B cell (primary cell): ENCODE measurements at regions not wholly inside any gene's neighbourhood (a gene's known extent, or its start where the extent isn't known, plus 50 kb on each side); places are given as distances from the start of the nearest gene placed in this dataset.

ENCODE experiments used
- ATAC-seq: fragments of 200-7000 bp; cut with Tn5 transposase; one replicate; pipeline ENCODE4 v1.10.0; 2021; ENCODE audit warnings: low read depth, mild to moderate bottlenecking, moderate number of reproducible peaks, moderate library complexity
- CTCF ChIA-PET: fragments of 350-600 bp; sonication (Branson Sonifier 250); formaldehyde crosslinking; loops from one replicate; lab custom pipeline; 2021; ENCODE audit warnings: antibody characterized with exemption, inconsistent platforms; lab: Charles Lee
- POLR2A ChIA-PET: fragments of 350-600 bp; sonication (Branson Sonifier 250); formaldehyde crosslinking; loops from one replicate; lab custom pipeline; 2021; ENCODE audit warnings: antibody characterized with exemption; lab: Charles Lee
- DNase-seq: peaks from one replicate; pipeline ENCODE4 v3.0.0; 2013
- H2AFZ ChIP-seq: 2 replicates; pipeline ENCODE4 v1.6.1; 2012; ENCODE audit warnings: mild to moderate bottlenecking, low read depth, low read length; ENCODE audit not compliant: insufficient read depth, poor library complexity, severe bottlenecking
- H3K27ac ChIP-seq, 2 donors: 1 replicate in 1 of 2; 2 replicates in 1 of 2; pipeline ENCODE4 v1.5.1; 2012 to 2013; ENCODE audit warnings: low read length in 2 of 2, mild to moderate bottlenecking in 2 of 2, moderate library complexity in 1 of 2
- H3K27me3 ChIP-seq, 4 experiments: fragments of 200-600 bp in 1 of 4; sonication (generic) in 1 of 4; replicated peaks in 1 of 4; 1 replicate in 2 of 4; 2 replicates in 2 of 4; pipeline versions ENCODE4 v1.6.1 to v1.7.0; 2013 to 2016; ENCODE audit warnings: low read length in 3 of 4, mild to moderate bottlenecking in 2 of 4, mixed read lengths in 1 of 4, moderate library complexity in 1 of 4; ENCODE audit not compliant: insufficient read depth in 4 of 4, control insufficient read depth in 3 of 4; ENCODE audit errors: control extremely low read depth in 1 of 4
- H3K36me3 ChIP-seq, 2 experiments: replicated peaks in 1 of 2; 1 replicate in 1 of 2; 2 replicates in 1 of 2; pipeline versions ENCODE4 v1.6.1 to v1.7.1; 2013; ENCODE audit warnings: low read length in 1 of 2; ENCODE audit not compliant: insufficient read depth in 2 of 2, control insufficient read depth in 1 of 2; ENCODE audit errors: control extremely low read depth in 1 of 2, extremely low read depth in 1 of 2
- H3K4me1 ChIP-seq, 2 donors: fragments of 200-600 bp in 1 of 2; sonication (generic) in 1 of 2; 1 replicate in 1 of 2; 2 replicates in 1 of 2; pipeline versions ENCODE4 v1.5.1 to v1.6.1; 2013 to 2017; ENCODE audit warnings: low read length in 2 of 2; ENCODE audit not compliant: control insufficient read depth in 2 of 2, insufficient read depth in 2 of 2
- H3K4me2 ChIP-seq: replicated peaks from 2 replicates; pipeline ENCODE3; 2012; ENCODE audit warnings: mild to moderate bottlenecking, low read depth, low read length; ENCODE audit not compliant: poor library complexity, severe bottlenecking
- H3K4me3 ChIP-seq, 5 experiments: fragments of 200-600 bp in 1 of 5; sonication (generic) in 1 of 5; 1 replicate in 3 of 5; 2 replicates in 2 of 5; pipeline versions ENCODE4 v1.5.1 to v1.7.0; 2011 to 2016; ENCODE audit warnings: low read length in 4 of 5, mild to moderate bottlenecking in 4 of 5, low read depth in 2 of 5, control low read depth in 1 of 5, moderate library complexity in 1 of 5; ENCODE audit not compliant: insufficient read depth in 1 of 5; ENCODE audit errors: control extremely low read depth in 1 of 5, extremely low read depth in 1 of 5
- H3K79me2 ChIP-seq: fragments of 200-600 bp; sonication (generic); one replicate; pipeline ENCODE4 v1.6.0; 2016; ENCODE audit warnings: low read length; ENCODE audit not compliant: control insufficient read depth, insufficient read depth
- H3K9ac ChIP-seq: fragments of 200-600 bp; sonication (generic); 2 replicates; pipeline ENCODE4 v1.6.1; 2017; ENCODE audit warnings: mild to moderate bottlenecking, low read length, moderate library complexity
- H3K9me3 ChIP-seq, 3 donors: one replicate each; pipeline versions ENCODE4 v1.6.1 to v1.7.1; 2013; ENCODE audit warnings: low read length in 2 of 3; ENCODE audit not compliant: control insufficient read depth in 2 of 3, insufficient read depth in 1 of 3; ENCODE audit errors: control extremely low read depth in 1 of 3
- H4K20me1 ChIP-seq: 2 replicates; pipeline ENCODE4 v1.6.0; 2012; ENCODE audit warnings: mild to moderate bottlenecking, low read length; ENCODE audit not compliant: insufficient read depth, control insufficient read depth, poor library complexity, severe bottlenecking
- H3K27ac Mint-ChIP-seq: one replicate; pipeline ENCODE4 v1.8.0; 2021; ENCODE audit warnings: mixed read lengths
- H3K27me3 Mint-ChIP-seq: one replicate; pipeline ENCODE4 v1.8.0; 2021; ENCODE audit warnings: mixed read lengths
- H3K4me1 Mint-ChIP-seq: one replicate; pipeline ENCODE4 v1.8.0; 2021; ENCODE audit warnings: mixed read lengths
- H3K4me3 Mint-ChIP-seq: one replicate; pipeline ENCODE4 v1.8.0; 2021; ENCODE audit warnings: mixed read lengths
- H3K9me3 Mint-ChIP-seq: one replicate; pipeline ENCODE4 v1.8.0; 2022; ENCODE audit warnings: mixed read lengths; ENCODE audit not compliant: insufficient read depth
- EZH2 ChIP-seq: IDR thresholded peaks from 2 replicates; pipeline ENCODE4 v1.6.1; 2012; ENCODE audit warnings: borderline replicate concordance, low read depth, mild to moderate bottlenecking, moderate library complexity, low read length; ENCODE audit not compliant: insufficient read depth, poor library complexity, severe bottlenecking
- WGBS: methylation state at CpG from one replicate; pipeline ENCODE4 v1.1.5; 2013; ENCODE audit warnings: missing lambda C conversion rate; ENCODE audit not compliant: insufficient coverage; 5-methylcytosine and 5-hydroxymethylcytosine counted together
- intact Hi-C: fragments of 100-400 bp; cut with micrococcal nuclease; formaldehyde crosslinking; loops from one replicate; pipeline ENCODE4 v1.10.0; 2022
- TF ChIP-seq, protein P1 (sequence below): fragments of 200-600 bp; IDR thresholded peaks from one replicate; pipeline ENCODE4 v1.8.0; 2022; ENCODE audit warnings: antibody characterized with exemption, mild to moderate bottlenecking

DNA sequence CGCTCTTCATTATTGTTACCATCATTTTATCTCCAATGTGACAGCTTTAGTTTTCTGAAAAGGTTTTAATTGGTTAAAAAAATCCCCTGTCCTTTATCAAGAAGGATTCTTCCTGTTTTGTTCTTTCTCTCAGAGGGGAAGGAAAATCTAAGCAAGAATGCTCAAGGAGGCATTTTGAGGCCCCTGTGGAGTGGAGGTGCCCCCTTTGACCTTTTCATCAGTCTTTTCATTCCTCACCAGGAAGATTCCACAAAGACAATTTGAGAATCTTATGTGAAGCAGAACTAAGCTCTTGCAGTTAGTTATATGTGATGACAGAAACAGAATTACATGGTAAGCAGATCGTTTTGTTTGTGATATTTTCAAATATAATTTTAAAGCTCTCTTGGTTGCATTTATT lies 489.6 kb downstream of the MAN2A1 start:
- ATAC-seq = no peak
- no peaks in the 10 kb centered on the region for H3K4me1 Mint-ChIP-seq
- ChIA-PET CTCF (no interaction called here), POLR2A (no interaction called here)
- Histone ChIP-seq H3K4me2 (no peak overlapping the region), H3K36me3 (no peaks in the 10 kb centered on the region), H3K9me3 (no peaks in the 10 kb centered on the region), H3K27ac (no peak overlapping the region), H3K4me3 (no peak overlapping the region), H2AFZ (no peak overlapping the region), H3K9ac (no peak overlapping the region), H3K4me1 (no peaks in the 10 kb centered on the region), H3K27me3 (no peaks in the 10 kb centered on the region), H4K20me1 (no peaks in the 10 kb centered on the region), H3K79me2 (no peaks in the 10 kb centered on the region)
- DNase-seq = no peak
- no peak overlapping the region for H3K27ac Mint-ChIP-seq
- intact Hi-C loops = no loop called here
- no peak for TF ChIP-seq EZH2
- TF ChIP-seq, protein P1, sequence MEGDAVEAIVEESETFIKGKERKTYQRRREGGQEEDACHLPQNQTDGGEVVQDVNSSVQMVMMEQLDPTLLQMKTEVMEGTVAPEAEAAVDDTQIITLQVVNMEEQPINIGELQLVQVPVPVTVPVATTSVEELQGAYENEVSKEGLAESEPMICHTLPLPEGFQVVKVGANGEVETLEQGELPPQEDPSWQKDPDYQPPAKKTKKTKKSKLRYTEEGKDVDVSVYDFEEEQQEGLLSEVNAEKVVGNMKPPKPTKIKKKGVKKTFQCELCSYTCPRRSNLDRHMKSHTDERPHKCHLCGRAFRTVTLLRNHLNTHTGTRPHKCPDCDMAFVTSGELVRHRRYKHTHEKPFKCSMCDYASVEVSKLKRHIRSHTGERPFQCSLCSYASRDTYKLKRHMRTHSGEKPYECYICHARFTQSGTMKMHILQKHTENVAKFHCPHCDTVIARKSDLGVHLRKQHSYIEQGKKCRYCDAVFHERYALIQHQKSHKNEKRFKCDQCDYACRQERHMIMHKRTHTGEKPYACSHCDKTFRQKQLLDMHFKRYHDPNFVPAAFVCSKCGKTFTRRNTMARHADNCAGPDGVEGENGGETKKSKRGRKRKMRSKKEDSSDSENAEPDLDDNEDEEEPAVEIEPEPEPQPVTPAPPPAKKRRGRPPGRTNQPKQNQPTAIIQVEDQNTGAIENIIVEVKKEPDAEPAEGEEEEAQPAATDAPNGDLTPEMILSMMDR = no peak
- H3K9me3 Mint-ChIP-seq = no peaks in the 10 kb centered on the region
- no peaks in the 10 kb centered on the region for H3K27me3 Mint-ChIP-seq
- no CpG with 5 or more reads among the region's 2 CpGs for WGBS
- H3K4me3 Mint-ChIP-seq = no peak overlapping the region

DNA sequence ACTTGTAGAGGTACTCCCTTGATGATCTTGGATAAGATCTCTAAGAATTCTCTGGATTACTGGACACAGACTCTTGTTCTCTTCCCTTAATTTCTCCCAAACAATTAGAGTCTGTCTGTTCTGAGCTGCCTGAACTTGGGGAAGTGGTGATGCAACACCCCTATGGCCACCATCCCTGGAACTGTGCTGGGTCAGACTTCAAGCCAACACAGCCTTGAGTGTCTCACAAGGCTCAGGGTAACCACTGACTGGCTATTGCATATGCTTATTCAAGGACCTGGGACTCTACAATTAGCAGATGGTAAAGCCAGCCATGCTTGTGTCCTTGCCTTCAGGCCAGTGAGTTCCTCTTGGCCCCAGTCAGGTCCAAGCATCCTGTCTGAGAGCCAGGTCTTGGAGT lies 504.5 kb downstream of the MAN2A1 start:
- no peaks in the 10 kb centered on the region for H3K4me1 ChIP-seq
- H3K4me3 Mint-ChIP-seq = no peak overlapping the region
- H3K27me3 Mint-ChIP-seq = no peaks in the 10 kb centered on the region
- H3K27ac Mint-ChIP-seq = no peak overlapping the region
- H3K9ac ChIP-seq = no peak overlapping the region
- no peak overlapping the region for H2AFZ ChIP-seq
- no peak for ATAC-seq
- intact Hi-C loops = no loop called here
- ChIA-PET CTCF (no interaction called here), POLR2A (no interaction called here)
- no peak overlapping the region for H3K4me3 ChIP-seq
- H3K4me2 ChIP-seq = no peak overlapping the region
- DNase-seq = no peak
- H3K9me3 ChIP-seq = peaks cover 0 to 6% (median 0%) of the 10 kb centered on the region in 3 donors
- H3K27ac ChIP-seq = no peak overlapping the region
- H3K36me3 ChIP-seq = no peaks in the 10 kb centered on the region
- no peak for TF ChIP-seq EZH2
- TF ChIP-seq, protein P1 = no peak
- H3K79me2 ChIP-seq = no peaks in the 10 kb centered on the region
- H4K20me1 ChIP-seq = no peaks in the 10 kb centered on the region
- H3K4me1 Mint-ChIP-seq = no peaks in the 10 kb centered on the region
- no peaks in the 10 kb centered on the region for H3K27me3 ChIP-seq
- H3K9me3 Mint-ChIP-seq = no peaks in the 10 kb centered on the region
